GM19397 (cell line): ENCODE measurements at regions not wholly inside any gene's neighbourhood (a gene's known extent, or its start where the extent isn't known, plus 50 kb on each side); places are given as distances from the start of the nearest gene placed in this dataset.

Source experiments
- ATAC-seq: cut with Tn5 transposase; IDR thresholded peaks from one replicate; pipeline ENCODE4 v1.9.1; 2021; ENCODE audit warnings: mild to moderate bottlenecking, moderate library complexity; ENCODE audit not compliant: unreplicated experiment

GRCh38 chr14:101002738-101003137, 99.2 kb upstream of the RTL1 start:
- ATAC-seq = no peak

- ATAC-seq = no peak
Observed at GRCh38 chr14:101004176-101004575, 100.7 kb upstream of the RTL1 start.

DNA sequence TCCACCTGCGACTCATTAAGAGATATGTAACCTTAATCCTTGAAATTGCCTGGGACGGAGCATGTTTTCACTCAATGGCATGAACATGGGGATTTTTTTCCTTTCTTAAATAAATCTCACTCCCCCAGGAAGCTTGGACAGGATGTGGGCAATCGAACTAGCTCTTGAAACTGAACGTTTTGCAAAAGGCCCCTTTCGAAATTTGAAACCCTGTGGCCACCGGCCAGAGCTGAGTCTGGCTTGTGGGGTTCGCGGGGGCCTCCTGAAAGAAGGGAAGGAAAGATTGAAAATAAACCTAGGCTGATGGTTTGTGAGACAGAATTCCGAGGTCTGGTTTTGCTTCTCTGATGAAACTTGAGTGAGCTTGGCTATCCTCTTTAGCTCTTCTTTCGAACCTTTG, 101.4 kb upstream of the RTL1 start:
- no peak for ATAC-seq

DNA sequence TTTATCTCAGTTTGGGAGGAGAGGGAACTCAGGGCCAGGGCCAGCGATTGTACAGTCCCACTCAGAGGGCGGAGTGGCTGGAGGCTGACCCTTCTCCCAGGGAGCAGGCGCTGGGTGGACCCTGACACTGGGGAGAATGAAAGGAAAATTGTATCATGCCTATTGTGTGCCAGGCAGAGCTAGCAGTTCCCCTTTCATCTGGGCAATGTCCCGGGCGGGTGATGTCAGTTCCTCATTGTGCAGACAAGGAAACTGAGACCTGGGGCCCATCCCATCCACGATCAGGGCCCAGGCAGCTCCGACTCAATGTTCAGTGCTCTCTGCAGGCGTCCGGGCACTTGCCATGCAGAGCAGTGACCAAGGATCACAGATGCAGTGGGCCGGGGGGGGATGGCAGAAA, 101.9 kb upstream of the RTL1 start:
- no peak for ATAC-seq

DNA sequence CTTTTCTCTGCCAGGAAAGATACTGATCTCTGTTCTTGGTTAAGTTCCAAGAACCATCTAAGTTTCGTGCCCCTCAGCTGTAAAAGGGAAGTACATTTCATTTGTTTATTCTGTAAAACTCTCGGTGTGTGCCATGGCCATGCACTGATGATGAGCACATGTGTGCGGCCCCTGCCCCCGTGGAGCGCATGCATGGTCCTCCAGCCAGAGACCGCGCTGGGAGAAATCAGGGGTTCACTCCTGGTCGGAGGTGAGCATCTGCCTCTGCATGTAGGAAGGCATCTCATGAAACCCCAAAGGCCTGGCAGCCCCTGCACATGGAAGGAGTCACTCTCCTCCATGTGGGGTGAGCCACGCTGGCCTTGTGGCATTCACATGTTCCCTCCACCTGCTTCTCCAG, 102.5 kb upstream of the RTL1 start:
- no peak for ATAC-seq

GRCh38 chr14:101007004-101007614, 103.6 kb upstream of the RTL1 start:
- ATAC-seq = no peak

GRCh38 chr14:101007765-101008164, 104.2 kb upstream of the RTL1 start:
- ATAC-seq = no peak

DNA sequence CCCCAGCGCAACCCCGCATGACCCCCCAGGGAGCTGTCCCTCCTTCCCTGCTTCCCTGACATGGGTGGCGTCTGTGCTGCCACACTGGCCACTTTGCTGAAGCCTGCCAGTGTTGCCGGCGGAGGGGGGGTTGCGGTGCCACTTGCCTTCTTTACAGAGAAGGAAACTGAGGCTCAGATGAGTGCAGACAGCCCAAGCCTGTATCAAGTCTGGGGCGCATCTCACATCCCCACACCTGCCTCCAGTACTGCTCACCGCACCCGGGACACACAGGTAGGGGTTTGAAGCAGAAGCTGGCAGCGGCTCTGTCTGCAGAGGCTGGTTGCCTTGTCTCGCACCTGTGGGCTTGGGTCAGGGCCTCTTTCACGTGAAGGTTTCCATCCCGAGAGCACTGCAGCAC, 104.7 kb upstream of the RTL1 start:
- no peak for ATAC-seq

DNA sequence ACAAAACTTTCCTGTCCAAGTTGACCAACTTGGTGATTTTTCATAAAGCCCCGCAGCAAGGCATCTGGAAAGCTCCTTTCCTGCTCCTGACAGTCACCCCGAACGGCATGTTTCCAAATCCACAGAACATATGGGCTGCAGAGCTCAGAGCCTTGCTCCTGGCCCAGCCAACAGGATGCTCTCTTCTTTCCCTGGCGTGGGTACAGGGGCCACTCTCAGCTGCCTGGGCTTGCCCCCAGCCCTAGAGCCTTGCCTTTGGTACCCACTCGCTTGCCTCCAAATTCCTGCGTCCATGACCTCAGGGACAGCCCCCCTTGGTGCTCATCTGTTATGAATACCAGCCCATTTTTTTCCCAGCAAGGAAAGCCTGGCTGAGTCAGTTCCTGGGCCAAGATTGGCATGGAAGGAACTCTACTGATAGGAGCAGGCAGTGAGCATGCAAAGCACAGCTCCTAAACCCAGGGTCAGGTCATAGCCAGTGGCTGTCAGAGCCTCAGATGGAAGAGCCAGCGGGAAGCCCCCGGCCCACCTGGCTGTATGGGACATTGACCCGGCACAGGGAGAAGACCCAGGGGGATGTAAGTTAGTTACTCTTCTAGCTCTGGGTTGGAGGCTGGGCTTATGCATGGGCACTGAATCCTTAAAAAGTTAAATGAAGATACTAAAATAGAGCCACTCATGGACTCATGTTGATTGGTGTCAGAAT, 105.3 kb upstream of the RTL1 start:
- no peak for ATAC-seq

- no peak for ATAC-seq
Observed at GRCh38 chr14:101009531-101009930, 106.0 kb upstream of the RTL1 start.

DNA sequence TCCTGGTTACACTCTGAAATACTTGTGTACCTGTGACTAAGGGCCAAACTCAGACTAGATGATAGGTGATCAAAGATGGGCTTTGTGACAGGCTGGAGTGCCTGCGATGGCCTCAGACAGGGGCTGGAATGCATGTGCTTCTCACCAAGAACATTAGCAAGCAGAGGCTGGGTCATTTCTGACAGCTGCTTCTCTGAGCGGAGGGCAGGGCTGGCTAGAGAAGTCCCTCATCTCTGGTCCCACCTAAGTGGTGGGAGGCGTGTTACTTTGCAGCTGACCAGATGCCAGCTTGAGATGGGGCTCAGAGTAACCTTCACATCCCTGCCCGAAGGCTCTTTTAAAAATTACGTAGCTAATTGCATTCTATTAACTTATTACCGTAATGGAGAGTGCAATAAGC, 106.8 kb upstream of the RTL1 start:
- no peak for ATAC-seq

DNA sequence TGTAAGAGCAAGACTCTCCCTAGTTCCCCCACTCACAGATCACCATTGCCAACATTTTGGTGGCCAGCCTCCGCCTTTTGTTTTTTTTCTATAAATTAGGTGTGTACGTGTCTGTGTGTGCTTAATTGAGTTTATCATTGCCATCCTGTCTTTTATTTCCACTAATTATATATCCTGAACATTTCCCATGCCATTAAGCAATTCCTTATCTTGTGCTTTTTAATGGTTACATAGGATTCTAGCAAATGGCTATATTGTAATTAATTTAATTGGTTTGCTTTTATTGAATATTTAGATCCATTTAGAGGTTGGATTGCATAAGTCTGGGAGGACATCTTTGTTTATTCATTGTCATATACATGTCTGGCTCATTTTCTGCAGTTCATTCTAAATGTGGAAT, 107.3 kb upstream of the RTL1 start:
- no peak for ATAC-seq

GRCh38 chr14:101017209-101017608, 113.7 kb upstream of the RTL1 start:
- no peak for ATAC-seq

DNA sequence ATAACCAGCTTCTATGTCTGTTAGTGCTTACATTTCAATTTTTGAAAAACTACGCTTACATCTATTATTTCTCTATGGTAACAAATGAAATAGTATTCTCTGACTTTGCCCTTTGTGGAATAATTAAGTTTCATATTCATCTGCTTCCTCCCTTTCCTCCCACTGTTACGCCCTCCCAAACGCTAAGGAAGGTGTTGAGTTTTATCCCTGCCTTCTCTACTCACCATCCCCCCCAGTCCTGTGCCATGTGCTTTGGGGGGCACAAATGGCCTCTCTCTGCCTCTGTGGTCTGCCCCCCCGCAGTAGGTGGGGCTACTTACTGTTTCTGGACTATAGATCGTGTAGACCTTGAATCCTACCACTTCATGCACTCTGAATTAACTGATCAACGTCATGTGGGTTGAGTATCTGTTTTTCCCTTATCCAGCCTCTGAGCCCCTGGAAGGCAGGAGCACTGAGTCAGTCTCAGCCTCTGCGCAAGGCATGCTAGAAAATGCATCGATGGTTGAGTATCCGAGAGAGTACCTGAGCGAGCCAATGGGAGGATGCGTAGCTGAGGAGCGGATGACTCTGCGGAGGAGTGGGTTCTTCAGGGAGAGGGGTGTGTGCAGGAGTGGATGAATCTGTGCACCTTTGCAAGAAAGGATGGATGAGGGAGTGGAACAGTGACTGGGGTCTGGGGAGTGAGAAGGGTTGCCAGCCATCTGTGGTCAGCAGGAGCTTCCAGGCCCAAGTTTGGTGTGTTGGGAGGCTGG, 114.5 kb upstream of the RTL1 start:
- ATAC-seq = no peak

GRCh38 chr14:101018561-101019290, 115.2 kb upstream of the RTL1 start:
- ATAC-seq = no peak

DNA sequence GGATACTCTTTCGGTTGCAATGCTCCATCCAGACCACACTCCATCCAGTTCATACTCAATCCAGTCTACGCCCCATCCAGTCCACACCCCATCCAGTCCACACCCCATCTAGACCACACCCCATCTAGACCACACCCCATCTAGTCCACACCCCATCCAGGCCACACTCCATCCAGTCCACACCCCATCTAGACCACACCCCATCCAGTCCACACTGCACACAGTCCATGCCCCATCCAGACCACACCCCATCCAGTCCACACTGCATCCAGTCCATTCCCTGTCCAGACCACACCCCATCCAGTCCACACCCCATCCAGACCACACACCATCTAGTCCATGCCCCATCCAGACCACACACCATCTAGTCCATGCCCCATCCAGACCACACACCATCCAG, 116.0 kb upstream of the RTL1 start:
- ATAC-seq = no peak

DNA sequence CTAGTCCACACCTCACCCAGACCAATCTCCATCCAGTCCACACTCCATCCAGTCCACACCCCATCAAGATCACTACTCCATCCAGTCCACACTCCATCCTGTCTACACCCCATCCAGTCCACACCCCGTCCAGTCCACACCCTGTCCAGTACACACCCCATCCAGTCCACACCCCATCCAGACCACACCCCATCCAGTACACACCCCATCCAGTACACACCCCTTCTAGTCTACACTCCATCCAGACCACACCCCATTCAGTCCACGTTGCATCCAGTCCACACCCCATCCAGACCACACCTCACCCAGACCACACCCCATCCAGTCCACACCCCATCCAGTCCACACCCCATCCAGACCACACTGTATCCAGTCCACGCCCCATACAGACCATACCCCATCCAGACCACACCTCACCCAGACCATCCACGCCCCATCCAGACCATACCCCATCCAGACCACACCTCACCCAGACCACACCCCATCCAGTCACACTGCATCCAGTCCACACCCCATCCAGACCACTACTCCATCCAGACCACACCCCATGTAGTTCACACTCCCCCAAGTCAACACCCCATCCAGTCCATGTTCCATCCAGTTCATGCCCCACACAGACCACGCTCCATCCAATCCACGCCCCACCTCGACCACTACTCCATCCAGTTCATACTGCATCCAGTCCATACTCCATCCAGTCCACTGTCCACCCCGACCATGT, 116.6 kb upstream of the RTL1 start:
- no peak for ATAC-seq

- ATAC-seq = no peak
Observed at GRCh38 chr14:101020834-101021370, 117.4 kb upstream of the RTL1 start.

GRCh38 chr14:101022121-101022520, 118.6 kb upstream of the RTL1 start:
- no peak for ATAC-seq

DNA sequence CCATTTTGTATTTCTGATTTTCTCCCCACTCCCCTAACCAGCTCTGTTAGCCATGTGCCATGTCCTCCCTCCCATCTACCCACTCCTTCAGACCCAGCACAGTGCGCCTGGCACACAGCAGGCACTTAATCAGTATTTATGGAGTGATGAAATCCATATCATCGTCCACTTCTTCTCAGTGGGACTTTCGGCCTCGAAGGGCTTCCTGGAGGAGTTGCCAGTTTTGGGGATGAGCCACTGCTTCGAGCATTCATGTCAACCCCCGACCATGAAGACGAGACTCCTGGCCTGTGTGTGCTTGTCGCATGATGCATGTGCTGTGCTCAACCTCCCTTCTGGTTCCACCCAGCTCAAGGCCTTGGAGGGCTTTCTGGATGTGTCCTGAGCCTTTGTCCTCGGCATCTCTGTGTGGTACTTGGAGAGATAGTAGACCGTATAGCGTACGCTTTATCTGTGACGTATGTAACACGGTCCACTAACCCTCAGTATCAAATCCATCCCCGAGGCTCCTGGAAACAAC, 119.5 kb upstream of the RTL1 start:
- ATAC-seq = no peak
